Mesenchymal stem cell (in vitro differentiated cells and primary cell): ENCODE measurements at regions not wholly inside any gene's neighbourhood (a gene's known extent, or its start where the extent isn't known, plus 50 kb on each side); places are given as distances from the start of the nearest gene placed in this dataset.

Experiments used
- DNase-seq: peaks from one replicate; pipeline ENCODE4 v3.0.0-alpha.2; 2013
- H2AFZ ChIP-seq: one replicate; pipeline ENCODE4 v1.6.1; 2013; ENCODE audit warnings: low read depth, mild to moderate bottlenecking, control low read depth, inconsistent platforms, low read length, moderate library complexity
- H2AK5ac ChIP-seq: 2 replicates; pipeline ENCODE4 v1.6.1; 2013; ENCODE audit warnings: low read length, moderate library complexity, mild to moderate bottlenecking, inconsistent platforms; ENCODE audit not compliant: severe bottlenecking
- H2BK120ac ChIP-seq: one replicate; pipeline ENCODE4 v1.6.1; 2013; ENCODE audit warnings: low read depth, mild to moderate bottlenecking, inconsistent platforms, low read length, moderate library complexity
- H2BK12ac ChIP-seq, 2 experiments: one replicate each; pipeline ENCODE4 v1.6.1; 2013; ENCODE audit warnings: inconsistent platforms in 2 of 2, low read length in 2 of 2, mild to moderate bottlenecking in 2 of 2, moderate library complexity in 2 of 2, control low read depth in 1 of 2
- H2BK15ac ChIP-seq: one replicate; pipeline ENCODE4 v1.6.1; 2013; ENCODE audit warnings: mild to moderate bottlenecking, low read depth, inconsistent platforms; ENCODE audit not compliant: poor library complexity, severe bottlenecking
- H2BK5ac ChIP-seq: 2 replicates; pipeline ENCODE4 v1.6.1; 2013; ENCODE audit warnings: low read depth, mild to moderate bottlenecking, low read length, control low read depth, inconsistent platforms; ENCODE audit not compliant: poor library complexity, severe bottlenecking
- H3K14ac ChIP-seq, 2 experiments: one replicate each; pipeline ENCODE4 v1.6.1; 2013; ENCODE audit warnings: inconsistent platforms in 2 of 2, low read length in 2 of 2, control low read depth in 1 of 2, mild to moderate bottlenecking in 1 of 2, moderate library complexity in 1 of 2
- H3K18ac ChIP-seq, 2 experiments: one replicate each; pipeline ENCODE4 v1.6.1; 2013; ENCODE audit warnings: inconsistent platforms in 2 of 2, low read length in 2 of 2, control low read depth in 1 of 2, low read depth in 1 of 2, mild to moderate bottlenecking in 1 of 2
- H3K23ac ChIP-seq, 2 experiments: one replicate each; pipeline ENCODE4 v1.6.1; 2013; ENCODE audit warnings: inconsistent platforms in 2 of 2, low read length in 2 of 2, mild to moderate bottlenecking in 2 of 2, moderate library complexity in 2 of 2, control low read depth in 1 of 2
- H3K27ac ChIP-seq: 2 replicates; pipeline ENCODE4 v1.5.1; 2013; ENCODE audit warnings: mild to moderate bottlenecking, moderate library complexity, low read length, control low read depth, inconsistent platforms; ENCODE audit not compliant: poor library complexity, severe bottlenecking
- H3K27me3 ChIP-seq, 2 experiments: 2 replicates each; pipeline versions ENCODE4 v1.6.1 to v1.7.0; 2013; ENCODE audit warnings: low read length in 2 of 2, mild to moderate bottlenecking in 2 of 2, moderate library complexity in 2 of 2, control low read depth in 1 of 2, inconsistent platforms in 1 of 2; ENCODE audit not compliant: control insufficient read depth in 1 of 2, insufficient read depth in 1 of 2
- H3K36me3 ChIP-seq, 2 experiments: 2 replicates each; pipeline versions ENCODE4 v1.6.1 to v1.7.0; 2013; ENCODE audit warnings: low read length in 2 of 2, control low read depth in 1 of 2, inconsistent platforms in 1 of 2, low read depth in 1 of 2, mild to moderate bottlenecking in 1 of 2; ENCODE audit not compliant: insufficient read depth in 2 of 2, control insufficient read depth in 1 of 2
- H3K4ac ChIP-seq, 2 experiments: one replicate each; pipeline ENCODE4 v1.6.1; 2013; ENCODE audit warnings: inconsistent platforms in 2 of 2, low read length in 2 of 2, mild to moderate bottlenecking in 2 of 2, moderate library complexity in 2 of 2, control low read depth in 1 of 2, low read depth in 1 of 2
- H3K4me1 ChIP-seq: 2 replicates; pipeline ENCODE4 v1.6.1; 2013; ENCODE audit warnings: low read depth, low read length, control low read depth; ENCODE audit not compliant: control insufficient read depth, insufficient read depth
- H3K4me2 ChIP-seq: 2 replicates; pipeline ENCODE4 v1.6.1; 2013; ENCODE audit warnings: low read length, mild to moderate bottlenecking, inconsistent platforms; ENCODE audit not compliant: poor library complexity, severe bottlenecking
- H3K4me3 ChIP-seq, 2 experiments: 2 replicates each; pipeline versions ENCODE4 v1.5.1 to v1.7.0; 2013; ENCODE audit warnings: low read length in 2 of 2, mild to moderate bottlenecking in 2 of 2, control low read depth in 1 of 2, low read depth in 1 of 2; ENCODE audit not compliant: insufficient read depth in 1 of 2
- H3K79me1 ChIP-seq: replicated peaks from 2 replicates; pipeline ENCODE4 v1.6.1; 2013; ENCODE audit warnings: mild to moderate bottlenecking, control low read depth, low read length, inconsistent platforms; ENCODE audit not compliant: poor library complexity, severe bottlenecking
- H3K9ac ChIP-seq: 2 replicates; pipeline ENCODE4 v1.7.0; 2013; ENCODE audit warnings: mild to moderate bottlenecking, low read length, moderate library complexity
- H3K9me3 ChIP-seq: 2 replicates; pipeline ENCODE4 v1.7.0; 2013; ENCODE audit warnings: mild to moderate bottlenecking, low read length; ENCODE audit not compliant: control insufficient read depth
- H4K8ac ChIP-seq: one replicate; pipeline ENCODE4 v1.6.1; 2013; ENCODE audit warnings: inconsistent platforms, mild to moderate bottlenecking, low read length, moderate library complexity
- H4K91ac ChIP-seq: one replicate; pipeline ENCODE4 v1.6.1; 2013; ENCODE audit warnings: mild to moderate bottlenecking, low read length, inconsistent platforms
- WGBS: methylation state at CpG from one replicate; pipeline ENCODE4 v1.1.7; 2013; ENCODE audit warnings: mixed read lengths; 5-methylcytosine and 5-hydroxymethylcytosine counted together

GRCh38 chr11:97269527-97269926 is 879.7 kb downstream of the JRKL start:
- DNase-seq, result peak; percentile 14
- Histone ChIP-seq H4K8ac (no peak overlapping the region), H3K27me3 (no peaks in the 10 kb centered on the region), H3K9ac (no peak overlapping the region), H2BK15ac (no peak overlapping the region), H2BK12ac (no peak overlapping the region), H2BK120ac (no peak overlapping the region), H3K79me1 (no peaks in the 10 kb centered on the region), H3K18ac (no peak overlapping the region), H3K4ac (no peak overlapping the region), H4K91ac (no peak overlapping the region), H2BK5ac (no peak overlapping the region), H3K4me1 (no peaks in the 10 kb centered on the region), H3K4me3 (no peak overlapping the region), H2AFZ (no peak overlapping the region), H3K27ac (no peak overlapping the region), H3K36me3 (no peaks in the 10 kb centered on the region), H3K9me3 (peaks cover 20% of the 10 kb centered on the region), H3K23ac (no peak overlapping the region), H3K14ac (no peak overlapping the region), H3K4me2 (no peak overlapping the region), H2AK5ac (no peak overlapping the region)
- 39% methylated on average over 3 of the region's 4 CpGs for WGBS

- no peak overlapping the region for H3K4ac ChIP-seq
- H4K91ac ChIP-seq, result no peak overlapping the region
- H3K4me2 ChIP-seq, result no peak overlapping the region
- H3K4me3 ChIP-seq, result no peak overlapping the region
- H2BK120ac ChIP-seq, result no peak overlapping the region
- H2BK12ac ChIP-seq, result no peak overlapping the region
- no peak overlapping the region for H2AK5ac ChIP-seq
- no peaks in the 10 kb centered on the region for H3K4me1 ChIP-seq
- H3K9ac ChIP-seq, result no peak overlapping the region
- H3K27me3 ChIP-seq, result no peaks in the 10 kb centered on the region
- no peak overlapping the region for H3K23ac ChIP-seq
- WGBS, result 90% methylated on average over 4 of the region's 4 CpGs
- H3K79me1 ChIP-seq, result no peaks in the 10 kb centered on the region
- no peaks in the 10 kb centered on the region for H3K36me3 ChIP-seq
- H2BK5ac ChIP-seq, result no peak overlapping the region
- H4K8ac ChIP-seq, result no peak overlapping the region
- no peak overlapping the region for H3K14ac ChIP-seq
- peaks cover 18% of the 10 kb centered on the region for H3K9me3 ChIP-seq
- no peak for DNase-seq
- no peak overlapping the region for H2BK15ac ChIP-seq
- no peak overlapping the region for H2AFZ ChIP-seq
- H3K18ac ChIP-seq, result no peak overlapping the region
- no peak overlapping the region for H3K27ac ChIP-seq
These were observed 889.5 kb downstream of the JRKL start for GRCh38 chr11:97279341-97279740.

- no peak overlapping the region for H3K4ac ChIP-seq
- no peak overlapping the region for H3K23ac ChIP-seq
- no peak overlapping the region for H2BK12ac ChIP-seq
- no peak overlapping the region for H2BK120ac ChIP-seq
- H3K9ac ChIP-seq, result no peak overlapping the region
- H3K14ac ChIP-seq, result no peak overlapping the region
- H2BK5ac ChIP-seq, result no peak overlapping the region
- no peak overlapping the region for H3K18ac ChIP-seq
- H4K91ac ChIP-seq, result no peak overlapping the region
- H2AFZ ChIP-seq, result no peak overlapping the region
- no peak for DNase-seq
- no peak overlapping the region for H4K8ac ChIP-seq
- H3K36me3 ChIP-seq, result no peaks in the 10 kb centered on the region
- no peak overlapping the region for H3K4me3 ChIP-seq
- H2BK15ac ChIP-seq, result no peak overlapping the region
- no peaks in the 10 kb centered on the region for H3K4me1 ChIP-seq
- H3K4me2 ChIP-seq, result no peak overlapping the region
- no peaks in the 10 kb centered on the region for H3K79me1 ChIP-seq
- H3K27ac ChIP-seq, result no peak overlapping the region
- H3K27me3 ChIP-seq, result no peaks in the 10 kb centered on the region
- 93% methylated on average over 1 of the region's 2 CpGs for WGBS
- peaks cover 10% of the 10 kb centered on the region for H3K9me3 ChIP-seq
- no peak overlapping the region for H2AK5ac ChIP-seq
These were observed 890.5 kb downstream of the JRKL start for GRCh38 chr11:97280347-97280746.

GRCh38 chr11:97289823-97290222 is 900.0 kb downstream of the JRKL start:
- no peak overlapping the region for H3K23ac ChIP-seq
- H3K4me3 ChIP-seq, result no peak overlapping the region
- H2AK5ac ChIP-seq, result no peak overlapping the region
- H3K14ac ChIP-seq, result no peak overlapping the region
- no peaks in the 10 kb centered on the region for H3K4me1 ChIP-seq
- no peak overlapping the region for H3K4ac ChIP-seq
- no peak overlapping the region for H2BK120ac ChIP-seq
- no peaks in the 10 kb centered on the region for H3K27me3 ChIP-seq
- H3K18ac ChIP-seq, result no peak overlapping the region
- H3K9me3 ChIP-seq, result peaks cover 15% of the 10 kb centered on the region
- H2BK5ac ChIP-seq, result no peak overlapping the region
- H2BK12ac ChIP-seq, result no peak overlapping the region
- no peaks in the 10 kb centered on the region for H3K36me3 ChIP-seq
- H4K8ac ChIP-seq, result no peak overlapping the region
- no peak overlapping the region for H3K9ac ChIP-seq
- no peak overlapping the region for H3K4me2 ChIP-seq
- H3K27ac ChIP-seq, result no peak overlapping the region
- no peak overlapping the region for H2BK15ac ChIP-seq
- 50% methylated on average over 1 of the region's 2 CpGs for WGBS
- no peak overlapping the region for H4K91ac ChIP-seq
- no peaks in the 10 kb centered on the region for H3K79me1 ChIP-seq
- DNase-seq, result no peak
- no peak overlapping the region for H2AFZ ChIP-seq
